IMR-90 (cell line): ENCODE measurements at regions not wholly inside any gene's neighbourhood (a gene's known extent, or its start where the extent isn't known, plus 50 kb on each side); places are given as distances from the start of the nearest gene placed in this dataset.

Experiments
- ATAC-seq: fragments of 200-7000 bp; cut with Tn5 transposase; 2 replicates; pipeline ENCODE4 v1.9.1; 2020; ENCODE audit warnings: low read depth, mild to moderate bottlenecking, moderate library complexity
- BruUV-seq: library from RNA; stranded (reverse); fragments of 400-500 nt; replicated peaks from 2 replicates; lab custom pipeline; 2021; lab: Mats Ljungman, UMichigan
- CTCF ChIA-PET: fragments of 300-600 bp; formaldehyde crosslinking; extraction: SDS; loops from one replicate; lab custom pipeline; 2021; ENCODE audit warnings: antibody characterized with exemption; lab: Yijun Ruan, JAX
- POLR2A ChIA-PET: fragments of 300-600 bp; sonication (Branson Sonifier 250); formaldehyde crosslinking; loops from one replicate; lab custom pipeline; 2022; ENCODE audit warnings: antibody characterized with exemption; ENCODE audit not compliant: unreplicated experiment; lab: Charles Lee
- DNase-seq: peaks from one replicate; pipeline ENCODE4 v3.0.0; 2013
- H2AFZ ChIP-seq: replicated peaks from 2 replicates; pipeline ENCODE3; 2013; ENCODE audit warnings: low read length, mild to moderate bottlenecking; ENCODE audit not compliant: poor library complexity
- H2AK5ac ChIP-seq: 2 replicates; pipeline ENCODE4 v1.6.1; 2013; ENCODE audit warnings: low read depth, low read length, inconsistent platforms
- H2AK9ac ChIP-seq: replicated peaks from 2 replicates; pipeline ENCODE3; 2013; ENCODE audit warnings: mild to moderate bottlenecking, low read depth, low read length, moderate library complexity; ENCODE audit not compliant: poor library complexity
- H2BK120ac ChIP-seq: 2 replicates; pipeline ENCODE4 v1.6.1; 2013; ENCODE audit warnings: low read depth, low read length, inconsistent platforms
- H2BK15ac ChIP-seq: 3 replicates; pipeline ENCODE4 v1.6.1; 2013; ENCODE audit warnings: low read depth, low read length, inconsistent platforms
- H2BK20ac ChIP-seq: 2 replicates; pipeline ENCODE4 v1.6.1; 2013; ENCODE audit warnings: low read depth, mild to moderate bottlenecking, inconsistent platforms, low read length, moderate library complexity
- H2BK5ac ChIP-seq: 2 replicates; pipeline ENCODE4 v1.6.1; 2013; ENCODE audit warnings: mild to moderate bottlenecking, low read depth, low read length, inconsistent platforms; ENCODE audit not compliant: poor library complexity, severe bottlenecking
- H3K14ac ChIP-seq: replicated peaks from 2 replicates; pipeline ENCODE4 v1.6.1; 2013; ENCODE audit warnings: low read depth, low read length, inconsistent platforms
- H3K18ac ChIP-seq: 2 replicates; pipeline ENCODE4 v1.6.1; 2013; ENCODE audit warnings: low read depth, low read length, control low read depth
- H3K23ac ChIP-seq: 2 replicates; pipeline ENCODE4 v1.6.1; 2013; ENCODE audit warnings: low read depth, low read length, inconsistent platforms
- H3K27ac ChIP-seq: 2 replicates; pipeline ENCODE4 v1.5.1; 2013; ENCODE audit warnings: mild to moderate bottlenecking, control low read depth, low read length; ENCODE audit not compliant: insufficient read depth
- H3K27me3 ChIP-seq: 2 replicates; pipeline ENCODE4 v1.6.1; 2013; ENCODE audit warnings: low read length; ENCODE audit not compliant: control insufficient read depth, insufficient read depth
- H3K36me3 ChIP-seq: 2 replicates; pipeline ENCODE4 v1.6.1; 2013; ENCODE audit warnings: low read length, mixed read lengths; ENCODE audit not compliant: control insufficient read depth, insufficient read depth
- H3K4ac ChIP-seq: 2 replicates; pipeline ENCODE4 v1.6.1; 2013; ENCODE audit warnings: low read depth, low read length, inconsistent platforms
- H3K4me1 ChIP-seq: 2 replicates; pipeline ENCODE4 v1.6.1; 2013; ENCODE audit warnings: low read length, mixed read lengths; ENCODE audit not compliant: control insufficient read depth, insufficient read depth
- H3K4me2 ChIP-seq: 2 replicates; pipeline ENCODE4 v1.6.1; 2013; ENCODE audit warnings: low read depth, mild to moderate bottlenecking, control low read depth, low read length, moderate library complexity
- H3K4me3 ChIP-seq: 2 replicates; pipeline ENCODE4 v1.5.1; 2013; ENCODE audit warnings: low read depth, mild to moderate bottlenecking, control low read depth, low read length, moderate library complexity; ENCODE audit not compliant: insufficient read depth
- H3K56ac ChIP-seq: 2 replicates; pipeline ENCODE4 v1.6.1; 2013; ENCODE audit warnings: low read length, inconsistent platforms; ENCODE audit not compliant: insufficient read depth; ENCODE audit errors: extremely low read depth
- H3K79me1 ChIP-seq, 2 experiments: 2 replicates each; pipeline ENCODE4 v1.6.1; 2013; ENCODE audit warnings: low read length in 2 of 2, inconsistent platforms in 1 of 2, low read depth in 1 of 2
- H3K9ac ChIP-seq: 2 replicates; pipeline ENCODE4 v1.6.1; 2013; ENCODE audit warnings: low read depth, low read length, control low read depth
- H3K9me1 ChIP-seq: 2 replicates; pipeline ENCODE4 v1.6.1; 2013; ENCODE audit warnings: low read length, inconsistent platforms; ENCODE audit not compliant: insufficient read depth
- H3K9me3 ChIP-seq: 2 replicates; pipeline ENCODE4 v1.6.1; 2013; ENCODE audit warnings: low read length; ENCODE audit not compliant: control insufficient read depth, insufficient read depth
- H4K20me1 ChIP-seq: 2 replicates; pipeline ENCODE4 v1.6.1; 2013; ENCODE audit warnings: low read length, inconsistent platforms; ENCODE audit not compliant: insufficient read depth
- H4K5ac ChIP-seq: 2 replicates; pipeline ENCODE4 v1.6.1; 2013; ENCODE audit warnings: mild to moderate bottlenecking, low read depth, low read length, control low read depth
- H4K8ac ChIP-seq, 2 experiments: 2 replicates each; pipeline ENCODE4 v1.6.1; 2013; ENCODE audit warnings: low read depth in 2 of 2, low read length in 2 of 2, control low read depth in 1 of 2, inconsistent platforms in 1 of 2
- H4K91ac ChIP-seq: 2 replicates; pipeline ENCODE4 v1.6.1; 2013; ENCODE audit warnings: low read depth, low read length, inconsistent platforms; ENCODE audit not compliant: insufficient read depth
- BHLHE40 ChIP-seq: fragments of 150-350 bp; IDR thresholded peaks from 2 replicates; pipeline ENCODE4 v1.6.1; 2016; ENCODE audit warnings: mild to moderate bottlenecking, low read depth, low read length
- CEBPB ChIP-seq: IDR thresholded peaks from 2 replicates; pipeline ENCODE4 v1.6.1; 2012; ENCODE audit warnings: low read depth, low read length, improper control_type of control experiment
- MAZ ChIP-seq: IDR thresholded peaks from 2 replicates; pipeline ENCODE4 v1.6.1; 2012; ENCODE audit warnings: low read depth, mild to moderate bottlenecking, low read length, improper control_type of control experiment, moderate library complexity, borderline replicate concordance
- POLR2A ChIP-seq: IDR thresholded peaks from 2 replicates; pipeline ENCODE4 v1.6.1; 2012; ENCODE audit warnings: mild to moderate bottlenecking, low read depth, low read length
- RAD21 ChIP-seq: IDR thresholded peaks from 2 replicates; pipeline ENCODE4 v1.6.1; 2012; ENCODE audit warnings: low read length, improper control_type of control experiment
- RCOR1 ChIP-seq: IDR thresholded peaks from 2 replicates; pipeline ENCODE4 v1.6.1; 2012; ENCODE audit warnings: mild to moderate bottlenecking, low read length, improper control_type of control experiment; ENCODE audit not compliant: insufficient replicate concordance
- RFX5 ChIP-seq: IDR thresholded peaks from 2 replicates; pipeline ENCODE4 v1.8.0; 2012; ENCODE audit warnings: low read depth, mild to moderate bottlenecking, low read length, moderate library complexity
- SMC3 ChIP-seq: fragments of 150-350 bp; IDR thresholded peaks from 2 replicates; pipeline ENCODE4 v1.6.1; 2016; ENCODE audit warnings: low read depth, mild to moderate bottlenecking, antibody characterized with exemption, low read length, moderate library complexity
- WGBS, 2 experiments: methylation state at CpG; one replicate each; pipeline versions ENCODE4 v1.1.5 to v1.1.7; 2013; ENCODE audit warnings: missing lambda C conversion rate in 2 of 2; ENCODE audit not compliant: insufficient read length in 1 of 2; ENCODE audit errors: extremely low coverage in 2 of 2; 5-methylcytosine and 5-hydroxymethylcytosine counted together
- dilution Hi-C: fragments of 300-500 bp; cut with HindIII; formaldehyde crosslinking; loops from one replicate; pipeline ENCODE4 v1.14.3; 2018; ENCODE audit warnings: low sequenced_read_pairs; ENCODE audit not compliant: unreplicated experiment
- in situ Hi-C: fragments of 300-500 bp; cut with MboI; formaldehyde crosslinking; loops from 3 replicates; pipeline ENCODE4 v1.14.3; 2019; ENCODE audit warnings: low sequenced_read_pairs, inconsistent platforms, mixed read lengths
- intact Hi-C: fragments of 100-400 bp; cut with micrococcal nuclease; formaldehyde crosslinking; loops from 2 replicates; pipeline ENCODE4 v1.10.0; 2022
- TF ChIP-seq, protein P1 (sequence below): conservative IDR thresholded peaks from 2 replicates; pipeline ENCODE4 v1.5.1; 2012; ENCODE audit warnings: mild to moderate bottlenecking, low read depth, low read length, improper control_type of control experiment

DNA sequence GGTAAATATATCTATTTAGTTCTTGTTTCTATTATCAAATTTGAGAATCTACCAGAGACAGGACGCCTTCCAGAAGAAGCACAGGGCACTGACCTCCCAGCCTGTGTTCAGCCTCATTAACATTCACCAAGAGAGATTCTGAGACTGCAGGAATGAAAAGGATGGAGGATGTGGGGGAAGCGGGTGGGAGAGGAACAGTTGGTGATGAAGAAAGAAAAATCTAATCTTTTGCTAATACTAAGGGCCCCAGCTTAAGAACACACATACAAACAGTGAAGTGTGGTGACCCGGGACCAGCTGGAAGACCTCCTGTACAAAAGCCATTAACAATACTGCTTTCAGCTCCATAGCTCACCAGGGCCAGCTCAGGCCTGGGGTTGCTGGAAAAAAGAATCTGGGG is 160.5 kb downstream of the NUAK1 start:
- TF ChIP-seq, protein P1, sequence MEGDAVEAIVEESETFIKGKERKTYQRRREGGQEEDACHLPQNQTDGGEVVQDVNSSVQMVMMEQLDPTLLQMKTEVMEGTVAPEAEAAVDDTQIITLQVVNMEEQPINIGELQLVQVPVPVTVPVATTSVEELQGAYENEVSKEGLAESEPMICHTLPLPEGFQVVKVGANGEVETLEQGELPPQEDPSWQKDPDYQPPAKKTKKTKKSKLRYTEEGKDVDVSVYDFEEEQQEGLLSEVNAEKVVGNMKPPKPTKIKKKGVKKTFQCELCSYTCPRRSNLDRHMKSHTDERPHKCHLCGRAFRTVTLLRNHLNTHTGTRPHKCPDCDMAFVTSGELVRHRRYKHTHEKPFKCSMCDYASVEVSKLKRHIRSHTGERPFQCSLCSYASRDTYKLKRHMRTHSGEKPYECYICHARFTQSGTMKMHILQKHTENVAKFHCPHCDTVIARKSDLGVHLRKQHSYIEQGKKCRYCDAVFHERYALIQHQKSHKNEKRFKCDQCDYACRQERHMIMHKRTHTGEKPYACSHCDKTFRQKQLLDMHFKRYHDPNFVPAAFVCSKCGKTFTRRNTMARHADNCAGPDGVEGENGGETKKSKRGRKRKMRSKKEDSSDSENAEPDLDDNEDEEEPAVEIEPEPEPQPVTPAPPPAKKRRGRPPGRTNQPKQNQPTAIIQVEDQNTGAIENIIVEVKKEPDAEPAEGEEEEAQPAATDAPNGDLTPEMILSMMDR, result no peak
- TF ChIP-seq RAD21, result no peak
- no peak for TF ChIP-seq BHLHE40
- TF ChIP-seq CEBPB, result no peak
- no peak for TF ChIP-seq POLR2A
- no peak for TF ChIP-seq RCOR1
- no peak for TF ChIP-seq RFX5
- no peak for TF ChIP-seq MAZ
- no peak for TF ChIP-seq SMC3
- Histone ChIP-seq H3K4ac (peak overlapping the region; percentile 51), H4K5ac (peak overlapping the region; percentile 59), H3K27me3 (no peaks in the 10 kb centered on the region), H3K9ac (no peak overlapping the region), H3K27ac (peak overlapping the region; percentile 51; the same call in 1 of the 2 replicates), H2AK5ac (peak overlapping the region; percentile 70), H3K18ac (peak overlapping the region; percentile 76), H2AK9ac (no peak overlapping the region), H3K14ac (peak overlapping the region; percentile 20), H3K4me3 (no peak overlapping the region), H2AFZ (no peak overlapping the region), H3K4me1 (peaks cover 16% of the 10 kb centered on the region), H4K91ac (peak overlapping the region; percentile 71), H2BK20ac (peak overlapping the region; percentile 73), H2BK5ac (peak overlapping the region; percentile 82), H3K23ac (no peak overlapping the region), H3K79me1 (no peaks in the 10 kb centered on the region), H3K9me3 (no peaks in the 10 kb centered on the region), H3K9me1 (0 out of 2 replicates have a peak, but pooled peaks cover 5% of the 10 kb centered on the region), H4K20me1 (peaks cover 7% of the 10 kb centered on the region; the same call in 1 of the 2 replicates), H3K56ac (no peak overlapping the region), H2BK120ac (peak overlapping the region; percentile 72), H4K8ac (peak overlapping the region in 1 of 2 experiments; percentile 23; a peak in 2 of 4 replicates), H2BK15ac (peak overlapping the region; percentile 86; the same call in 2 of the 3 replicates), H3K4me2 (no peak overlapping the region), H3K36me3 (no peaks in the 10 kb centered on the region)
- ChIA-PET CTCF (interaction anchor here (1.1 kb wide), 1 partner anchor 10 kb away, joined by 3 read pairs; no protein-coding TSS in a partner anchor), POLR2A (no interaction called here)
- DNase-seq (no peak), ATAC-seq (no peak)
- dilution Hi-C loops, result no loop called here
- intact Hi-C loops, result no loop called here
- in situ Hi-C loops, result no loop called here
- no CpG with 5 or more reads among the region's 3 CpGs for WGBS, 2 experiments
- no TSS peak for BruUV-seq
